ENCODE measurements at regions not wholly inside any gene's neighbourhood (a gene's known extent, or its start where the extent isn't known, plus 50 kb on each side); places are given as distances from the start of the nearest gene placed in this dataset.

GRCh38 chr12:93156086-93156716, 221.5 kb upstream of the NUDT4 start:
- TF ChIP-seq CTCF (IDR thresholded peaks at IDR 0.05; ENCODE audit: low read length) (no peak), EZH2 (IDR thresholded peaks at IDR 0.05; ENCODE audit: borderline replicate concordance, low read length) (no peak)
